ENCODE measurements at regions not wholly inside any gene's neighbourhood (a gene's known extent, or its start where the extent isn't known, plus 50 kb on each side); places are given as distances from the start of the nearest gene placed in this dataset.

DNA sequence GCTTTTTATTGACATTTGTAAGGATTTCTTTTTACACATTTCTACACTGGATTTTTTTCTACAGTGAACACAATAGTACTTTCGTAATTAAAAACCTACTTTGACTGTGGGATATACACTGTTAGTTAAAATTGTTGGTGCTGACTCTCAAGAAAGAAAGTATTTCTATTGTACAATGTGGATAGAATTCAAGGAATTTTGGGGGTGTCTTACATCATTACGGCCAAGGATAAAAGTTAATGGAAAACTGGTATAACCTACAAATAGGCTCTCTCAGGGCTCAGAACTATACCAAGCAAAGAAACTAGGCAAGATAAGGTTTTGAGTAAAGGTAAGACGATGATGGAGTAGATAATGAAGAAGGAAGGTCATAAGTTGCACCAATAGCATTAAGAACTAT, 198.4 kb upstream of the PARD3B start:
- Histone ChIP-seq H2AFZ (ENCODE audit: low read length) (no peak overlapping the region), H3K9me2 (ENCODE audit: low read depth, low read length) (no peaks in the 10 kb centered on the region), H3K27ac (ENCODE audit: low read depth, low read length, poor library complexity, severe bottlenecking) (no peak overlapping the region), H3K27me3 (ENCODE audit: insufficient read depth, low read length) (no peaks in the 10 kb centered on the region), H3K79me2 (ENCODE audit: insufficient read depth, low read length) (no peaks in the 10 kb centered on the region), H3K9me3 (ENCODE audit: low read length) (no peaks in the 10 kb centered on the region), H3K36me3 (ENCODE audit: insufficient read depth, low read length) (no peaks in the 10 kb centered on the region), H4K20me1 (ENCODE audit: insufficient read depth, low read length) (no peaks in the 10 kb centered on the region), H3F3A (ENCODE audit: insufficient read depth, low read length) (no peaks in the 10 kb centered on the region), H3K9ac (ENCODE audit: low read length) (no peak overlapping the region), H3K4me1 (ENCODE audit: insufficient read depth, low read length, severe bottlenecking) (no peaks in the 10 kb centered on the region), H3K4me2 (ENCODE audit: low read length) (no peak overlapping the region), H3K4me3 (ENCODE audit: low read depth, low read length, poor library complexity, severe bottlenecking) (no peak overlapping the region)
- TF ChIP-seq, protein P1, sequence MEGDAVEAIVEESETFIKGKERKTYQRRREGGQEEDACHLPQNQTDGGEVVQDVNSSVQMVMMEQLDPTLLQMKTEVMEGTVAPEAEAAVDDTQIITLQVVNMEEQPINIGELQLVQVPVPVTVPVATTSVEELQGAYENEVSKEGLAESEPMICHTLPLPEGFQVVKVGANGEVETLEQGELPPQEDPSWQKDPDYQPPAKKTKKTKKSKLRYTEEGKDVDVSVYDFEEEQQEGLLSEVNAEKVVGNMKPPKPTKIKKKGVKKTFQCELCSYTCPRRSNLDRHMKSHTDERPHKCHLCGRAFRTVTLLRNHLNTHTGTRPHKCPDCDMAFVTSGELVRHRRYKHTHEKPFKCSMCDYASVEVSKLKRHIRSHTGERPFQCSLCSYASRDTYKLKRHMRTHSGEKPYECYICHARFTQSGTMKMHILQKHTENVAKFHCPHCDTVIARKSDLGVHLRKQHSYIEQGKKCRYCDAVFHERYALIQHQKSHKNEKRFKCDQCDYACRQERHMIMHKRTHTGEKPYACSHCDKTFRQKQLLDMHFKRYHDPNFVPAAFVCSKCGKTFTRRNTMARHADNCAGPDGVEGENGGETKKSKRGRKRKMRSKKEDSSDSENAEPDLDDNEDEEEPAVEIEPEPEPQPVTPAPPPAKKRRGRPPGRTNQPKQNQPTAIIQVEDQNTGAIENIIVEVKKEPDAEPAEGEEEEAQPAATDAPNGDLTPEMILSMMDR (IDR thresholded peaks at IDR 0.05; ENCODE audit: low read length) = no peak
- TF ChIP-seq EZH2 (IDR thresholded peaks at IDR 0.05; ENCODE audit: borderline replicate concordance, low read length) = no peak

DNA sequence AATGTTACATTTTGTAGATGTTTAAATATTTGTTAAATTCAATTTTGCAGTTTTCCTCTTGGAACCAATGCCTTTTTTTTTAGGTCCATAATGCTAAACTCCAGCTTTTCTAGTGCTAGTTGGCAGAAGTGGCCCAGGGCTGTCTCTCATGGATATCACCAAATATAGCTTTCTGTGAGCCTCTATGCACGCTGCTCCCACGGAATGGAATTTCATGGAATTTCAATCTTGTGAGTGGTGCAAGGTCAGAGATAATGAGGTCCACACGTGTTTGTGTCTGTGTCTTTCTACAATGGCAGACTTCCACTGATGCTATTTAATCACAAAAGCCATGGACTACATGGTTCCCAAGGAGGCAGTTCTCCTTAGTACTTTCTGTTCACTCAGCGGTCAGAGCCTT, 191.5 kb upstream of the PARD3B start:
- H3F3A ChIP-seq (ENCODE audit: insufficient read depth, low read length) = no peaks in the 10 kb centered on the region
- no peaks in the 10 kb centered on the region for H4K20me1 ChIP-seq (ENCODE audit: insufficient read depth, low read length)
- H3K27me3 ChIP-seq (ENCODE audit: insufficient read depth, low read length) = no peaks in the 10 kb centered on the region
- H3K9me2 ChIP-seq (ENCODE audit: low read depth, low read length) = no peaks in the 10 kb centered on the region
- no peak overlapping the region for H2AFZ ChIP-seq (ENCODE audit: low read length)
- H3K27ac ChIP-seq (ENCODE audit: low read depth, low read length, poor library complexity, severe bottlenecking) = no peak overlapping the region
- no peaks in the 10 kb centered on the region for H3K4me1 ChIP-seq (ENCODE audit: insufficient read depth, low read length, severe bottlenecking)
- no peak for TF ChIP-seq EZH2 (IDR thresholded peaks at IDR 0.05; ENCODE audit: borderline replicate concordance, low read length)
- TF ChIP-seq, protein P1 (IDR thresholded peaks at IDR 0.05; ENCODE audit: low read length) = no peak
- H3K4me3 ChIP-seq (ENCODE audit: low read depth, low read length, poor library complexity, severe bottlenecking) = no peak overlapping the region
- no peak overlapping the region for H3K4me2 ChIP-seq (ENCODE audit: low read length)
- H3K9me3 ChIP-seq (ENCODE audit: low read length) = no peaks in the 10 kb centered on the region
- H3K79me2 ChIP-seq (ENCODE audit: insufficient read depth, low read length) = no peaks in the 10 kb centered on the region
- no peak overlapping the region for H3K9ac ChIP-seq (ENCODE audit: low read length)
- no peaks in the 10 kb centered on the region for H3K36me3 ChIP-seq (ENCODE audit: insufficient read depth, low read length)

DNA sequence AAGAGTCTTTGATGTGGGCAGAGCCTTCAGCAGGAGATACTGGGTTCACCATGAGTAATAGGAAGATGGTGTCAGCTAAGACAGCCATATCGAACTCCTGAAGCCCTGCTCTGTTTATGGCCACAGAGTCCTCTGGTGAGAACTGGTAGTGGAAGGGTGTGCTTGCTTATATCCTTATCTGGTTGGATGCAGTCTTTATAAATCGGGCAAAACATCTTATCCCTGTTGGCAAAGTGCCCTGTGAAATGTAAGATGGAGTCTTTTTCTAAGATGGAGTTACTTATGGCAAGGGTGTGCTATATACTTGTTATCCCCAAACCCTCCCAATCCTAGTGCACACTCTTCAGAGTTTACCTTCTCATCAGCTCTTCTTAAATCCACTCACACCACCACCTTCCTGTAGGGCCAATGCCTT, 190.8 kb upstream of the PARD3B start:
- TF ChIP-seq EZH2 (IDR thresholded peaks at IDR 0.05; ENCODE audit: borderline replicate concordance, low read length) = no peak
- TF ChIP-seq, protein P1 (IDR thresholded peaks at IDR 0.05; ENCODE audit: low read length) = no peak
- Histone ChIP-seq H3K9me3 (ENCODE audit: low read length) (no peaks in the 10 kb centered on the region), H3K36me3 (ENCODE audit: insufficient read depth, low read length) (no peaks in the 10 kb centered on the region), H3K4me3 (ENCODE audit: low read depth, low read length, poor library complexity, severe bottlenecking) (no peak overlapping the region), H3F3A (ENCODE audit: insufficient read depth, low read length) (no peaks in the 10 kb centered on the region), H3K27me3 (ENCODE audit: insufficient read depth, low read length) (no peaks in the 10 kb centered on the region), H3K79me2 (ENCODE audit: insufficient read depth, low read length) (no peaks in the 10 kb centered on the region), H3K9ac (ENCODE audit: low read length) (no peak overlapping the region), H4K20me1 (ENCODE audit: insufficient read depth, low read length) (no peaks in the 10 kb centered on the region), H3K4me2 (ENCODE audit: low read length) (no peak overlapping the region), H3K27ac (ENCODE audit: low read depth, low read length, poor library complexity, severe bottlenecking) (no peak overlapping the region), H3K4me1 (ENCODE audit: insufficient read depth, low read length, severe bottlenecking) (no peaks in the 10 kb centered on the region), H2AFZ (ENCODE audit: low read length) (no peak overlapping the region), H3K9me2 (ENCODE audit: low read depth, low read length) (no peaks in the 10 kb centered on the region)
